CD4-positive, CD25-positive, alpha-beta regulatory T cell (primary cell): ENCODE measurements at regions not wholly inside any gene's neighbourhood (a gene's known extent, or its start where the extent isn't known, plus 50 kb on each side); places are given as distances from the start of the nearest gene placed in this dataset.

Experiments
- ATAC-seq, 2 donors: fragments of 150-1000 bp; cut with Tn5 transposase; one replicate each; pipeline ENCODE4 v1.10.0; 2021; ENCODE audit warnings: low read depth in 2 of 2, moderate number of reproducible peaks in 2 of 2, moderate library complexity in 1 of 2
- DNase-seq, 3 donors: peaks; one replicate each; pipeline versions ENCODE4 v3.0.0 to v3.0.0-alpha.2; 2012 to 2022; ENCODE audit warnings: mixed read lengths in 1 of 3
- H3K27ac ChIP-seq: one replicate; pipeline ENCODE4 v1.7.0; 2013; ENCODE audit warnings: mild to moderate bottlenecking, low read length; ENCODE audit not compliant: insufficient read depth, poor library complexity, severe bottlenecking
- H3K27me3 ChIP-seq: one replicate; pipeline ENCODE4 v1.7.0; 2013; ENCODE audit warnings: low read length; ENCODE audit not compliant: control insufficient read depth, insufficient read depth
- H3K36me3 ChIP-seq: one replicate; pipeline ENCODE4 v1.7.0; 2013; ENCODE audit warnings: mild to moderate bottlenecking, low read length, moderate library complexity; ENCODE audit not compliant: control insufficient read depth, insufficient read depth
- H3K4me1 ChIP-seq: 2 replicates; pipeline ENCODE4 v1.7.0; 2013; ENCODE audit warnings: mild to moderate bottlenecking, low read length; ENCODE audit not compliant: insufficient read depth, control insufficient read depth, poor library complexity, severe bottlenecking
- H3K4me3 ChIP-seq: one replicate; pipeline ENCODE4 v1.7.0; 2013; ENCODE audit warnings: low read depth, mild to moderate bottlenecking, low read length, moderate library complexity
- H3K9me3 ChIP-seq, 2 experiments: 1 replicate in 1 of 2; 2 replicates in 1 of 2; pipeline ENCODE4 v1.7.0; 2013; ENCODE audit warnings: low read length in 2 of 2, mild to moderate bottlenecking in 1 of 2, moderate library complexity in 1 of 2; ENCODE audit not compliant: control insufficient read depth in 2 of 2
- H3K27ac Mint-ChIP-seq, 3 donors: one replicate each; pipeline ENCODE4 v1.8.0; 2020 to 2022; ENCODE audit warnings: mild to moderate bottlenecking in 3 of 3, mixed read lengths in 3 of 3, moderate library complexity in 2 of 3
- H3K27me3 Mint-ChIP-seq: one replicate; pipeline ENCODE4 v1.8.0; 2022; ENCODE audit warnings: mild to moderate bottlenecking, mixed read lengths
- H3K36me3 Mint-ChIP-seq: one replicate; pipeline ENCODE4 v1.8.0; 2020; ENCODE audit warnings: mixed read lengths
- H3K4me1 Mint-ChIP-seq, 4 donors: one replicate each; pipeline ENCODE4 v1.8.0; 2020 to 2022; ENCODE audit warnings: mixed read lengths in 4 of 4, mild to moderate bottlenecking in 1 of 4
- H3K4me3 Mint-ChIP-seq, 4 donors: one replicate each; pipeline ENCODE4 v1.8.0; 2020 to 2022; ENCODE audit warnings: mild to moderate bottlenecking in 4 of 4, mixed read lengths in 4 of 4, moderate library complexity in 3 of 4
- H3K9me3 Mint-ChIP-seq, 7 donors: one replicate each; pipeline ENCODE4 v1.8.0; 2020 to 2022; ENCODE audit warnings: mixed read lengths in 7 of 7, mild to moderate bottlenecking in 3 of 7, moderate library complexity in 2 of 7

DNA sequence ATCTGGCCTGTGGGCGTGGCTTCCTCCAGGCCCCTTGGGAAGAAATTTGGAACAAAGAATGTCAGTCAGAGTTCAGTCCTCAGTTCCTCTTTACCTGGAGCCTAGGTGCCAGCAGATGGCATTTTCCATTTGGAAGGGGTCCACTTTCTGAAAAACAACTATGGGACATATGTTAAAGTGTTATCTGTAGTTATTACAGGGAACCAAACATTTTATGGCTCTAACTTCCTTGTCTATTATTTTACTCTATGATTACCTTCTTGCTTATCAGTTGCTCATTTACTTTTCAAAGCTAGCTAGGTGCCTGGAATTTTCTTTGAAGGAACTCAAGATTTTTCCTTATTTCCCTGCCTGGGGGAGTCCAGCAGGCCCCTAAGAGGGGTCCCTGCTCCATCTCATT is 159.8 kb upstream of the PUDP start:
- DNase-seq (no peak), ATAC-seq (no peak)
- peaks cover 0 to 12% (median 0%) of the 10 kb centered on the region in 7 donors for H3K9me3 Mint-ChIP-seq
- no peaks in the 10 kb centered on the region for H3K36me3 ChIP-seq
- H3K4me3 ChIP-seq: no peak overlapping the region
- H3K9me3 ChIP-seq: no peaks in the 10 kb centered on the region
- no peak overlapping the region for H3K4me3 Mint-ChIP-seq
- no peak overlapping the region for H3K27ac Mint-ChIP-seq
- H3K27me3 ChIP-seq: no peaks in the 10 kb centered on the region
- no peak overlapping the region for H3K27ac ChIP-seq
- no peaks in the 10 kb centered on the region for H3K27me3 Mint-ChIP-seq
- H3K4me1 ChIP-seq: no peaks in the 10 kb centered on the region
- H3K4me1 Mint-ChIP-seq: no peaks in the 10 kb centered on the region
- H3K36me3 Mint-ChIP-seq: peaks cover 20% of the 10 kb centered on the region

DNA sequence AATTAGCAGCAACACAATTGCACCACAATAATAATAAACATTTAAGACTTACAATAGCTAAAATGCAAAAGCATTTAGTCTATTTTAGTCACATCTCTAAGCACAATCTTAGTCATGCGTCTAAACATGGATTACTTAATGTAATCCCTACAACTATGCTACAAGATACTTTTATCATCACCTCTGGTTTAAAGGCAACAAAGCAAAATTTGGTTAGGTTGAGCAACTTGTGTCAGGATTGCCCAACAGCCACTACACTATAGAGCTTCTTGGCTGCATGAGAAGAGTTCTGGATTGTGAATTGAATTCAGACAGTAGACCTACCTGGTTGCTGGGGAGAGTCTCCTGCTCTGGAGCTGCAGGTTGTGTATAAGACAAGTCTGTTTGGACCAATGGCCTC is 146.5 kb upstream of the PUDP start:
- no peaks in the 10 kb centered on the region for H3K4me1 Mint-ChIP-seq
- ATAC-seq (no peak), DNase-seq (no peak)
- H3K36me3 ChIP-seq: no peaks in the 10 kb centered on the region
- no peaks in the 10 kb centered on the region for H3K27me3 ChIP-seq
- H3K36me3 Mint-ChIP-seq: peaks cover 4% of the 10 kb centered on the region
- no peak overlapping the region for H3K4me3 ChIP-seq
- no peak overlapping the region for H3K27ac Mint-ChIP-seq
- peaks cover 0 to 5% (median 0%) of the 10 kb centered on the region in 7 donors for H3K9me3 Mint-ChIP-seq
- no peaks in the 10 kb centered on the region for H3K27me3 Mint-ChIP-seq
- H3K4me1 ChIP-seq: no peaks in the 10 kb centered on the region
- no peak overlapping the region for H3K4me3 Mint-ChIP-seq
- no peak overlapping the region for H3K27ac ChIP-seq
- no peaks in the 10 kb centered on the region for H3K9me3 ChIP-seq

DNA sequence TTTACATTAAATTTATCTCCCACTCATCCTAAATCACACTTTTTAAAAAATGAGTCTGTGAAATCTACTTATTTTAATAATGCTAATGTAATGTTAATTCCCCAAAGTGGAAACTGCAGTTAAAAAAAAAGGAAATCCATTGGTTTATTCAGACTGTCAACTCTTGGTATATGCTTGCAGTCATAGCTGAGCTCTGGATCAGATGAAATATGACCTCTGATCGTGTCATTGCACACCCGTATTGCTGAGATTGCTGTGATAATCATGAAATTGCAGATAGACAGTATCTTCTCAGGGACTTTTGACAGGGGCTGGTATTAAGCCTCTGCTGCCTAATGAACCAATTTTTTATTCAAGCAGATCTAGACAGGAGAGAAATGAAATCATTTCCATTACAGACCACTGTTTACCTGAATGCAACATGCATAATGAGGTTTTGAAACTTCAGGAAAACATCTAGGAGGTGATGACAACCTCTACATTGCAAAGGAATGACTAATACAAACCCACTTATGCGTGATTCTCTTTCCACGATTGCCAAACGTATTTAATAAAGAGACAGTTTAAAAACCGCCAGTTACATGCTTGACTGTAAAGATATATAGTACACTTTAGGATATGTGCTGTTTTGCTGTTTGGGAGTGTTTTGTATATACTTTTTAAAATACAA is 138.3 kb upstream of the PUDP start:
- H3K9me3 ChIP-seq: no peaks in the 10 kb centered on the region
- Mint-ChIP-seq H3K36me3 (no peaks in the 10 kb centered on the region), H3K27ac (no peak overlapping the region), H3K4me1 (no peaks in the 10 kb centered on the region), H3K4me3 (no peak overlapping the region), H3K27me3 (no peaks in the 10 kb centered on the region), H3K9me3 (no peaks in the 10 kb centered on the region)
- no peaks in the 10 kb centered on the region for H3K4me1 ChIP-seq
- H3K27me3 ChIP-seq: no peaks in the 10 kb centered on the region
- DNase-seq (no peak), ATAC-seq (no peak)
- H3K4me3 ChIP-seq: no peak overlapping the region
- no peaks in the 10 kb centered on the region for H3K36me3 ChIP-seq
- no peak overlapping the region for H3K27ac ChIP-seq

DNA sequence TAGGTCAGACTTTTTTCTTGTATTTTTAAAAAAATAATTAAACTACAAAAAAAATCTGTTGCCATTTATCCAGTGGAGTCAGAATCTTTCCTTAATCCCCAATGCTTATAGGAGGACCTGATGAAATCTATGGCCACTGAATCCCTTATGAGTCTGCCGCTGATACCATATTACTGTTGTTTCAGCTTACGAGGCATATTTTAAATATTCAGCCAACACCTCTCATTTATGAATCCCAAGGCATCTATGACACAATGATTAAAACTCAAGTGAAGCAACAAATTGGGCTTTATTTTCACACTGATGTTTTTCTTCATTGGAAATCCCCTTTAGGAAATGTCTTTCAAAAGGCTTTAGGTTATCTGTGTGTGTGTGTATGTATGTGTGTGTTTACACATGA is 137.8 kb upstream of the PUDP start:
- Histone ChIP-seq H3K36me3 (no peaks in the 10 kb centered on the region), H3K27me3 (no peaks in the 10 kb centered on the region), H3K4me3 (no peak overlapping the region), H3K9me3 (no peaks in the 10 kb centered on the region), H3K27ac (no peak overlapping the region), H3K4me1 (no peaks in the 10 kb centered on the region)
- H3K36me3 Mint-ChIP-seq: no peaks in the 10 kb centered on the region
- ATAC-seq (no peak), DNase-seq (no peak)
- H3K27me3 Mint-ChIP-seq: no peaks in the 10 kb centered on the region
- H3K4me3 Mint-ChIP-seq: no peak overlapping the region
- no peak overlapping the region for H3K27ac Mint-ChIP-seq
- no peaks in the 10 kb centered on the region for H3K9me3 Mint-ChIP-seq
- no peaks in the 10 kb centered on the region for H3K4me1 Mint-ChIP-seq

DNA sequence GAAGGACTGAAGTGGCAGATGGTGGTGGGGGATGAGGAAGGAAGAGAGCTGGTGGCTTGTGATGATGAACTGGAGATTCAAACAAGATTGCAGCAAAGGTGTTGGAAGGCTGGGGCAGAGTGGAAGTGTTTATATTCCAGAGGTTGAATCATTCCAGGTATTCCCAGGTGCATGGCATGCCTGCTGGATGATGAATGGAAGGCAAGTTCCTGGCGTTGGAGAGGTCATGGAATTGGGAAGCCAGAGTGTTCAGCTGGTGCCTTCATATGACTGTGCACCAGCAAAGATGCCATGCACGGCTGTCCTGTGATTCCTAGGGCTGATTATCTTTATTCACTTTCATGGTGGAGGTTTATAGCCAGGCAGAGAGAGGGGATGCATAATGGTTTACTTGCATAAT is 135.8 kb upstream of the PUDP start:
- Mint-ChIP-seq H3K4me3 (no peak overlapping the region), H3K27ac (no peak overlapping the region), H3K27me3 (no peaks in the 10 kb centered on the region), H3K36me3 (no peaks in the 10 kb centered on the region), H3K9me3 (peaks cover 0 to 5% (median 0%) of the 10 kb centered on the region in 7 donors), H3K4me1 (no peaks in the 10 kb centered on the region)
- Histone ChIP-seq H3K27ac (no peak overlapping the region), H3K4me1 (no peaks in the 10 kb centered on the region), H3K27me3 (no peaks in the 10 kb centered on the region), H3K36me3 (no peaks in the 10 kb centered on the region), H3K4me3 (no peak overlapping the region), H3K9me3 (no peaks in the 10 kb centered on the region)
- ATAC-seq (no peak), DNase-seq (no peak)

DNA sequence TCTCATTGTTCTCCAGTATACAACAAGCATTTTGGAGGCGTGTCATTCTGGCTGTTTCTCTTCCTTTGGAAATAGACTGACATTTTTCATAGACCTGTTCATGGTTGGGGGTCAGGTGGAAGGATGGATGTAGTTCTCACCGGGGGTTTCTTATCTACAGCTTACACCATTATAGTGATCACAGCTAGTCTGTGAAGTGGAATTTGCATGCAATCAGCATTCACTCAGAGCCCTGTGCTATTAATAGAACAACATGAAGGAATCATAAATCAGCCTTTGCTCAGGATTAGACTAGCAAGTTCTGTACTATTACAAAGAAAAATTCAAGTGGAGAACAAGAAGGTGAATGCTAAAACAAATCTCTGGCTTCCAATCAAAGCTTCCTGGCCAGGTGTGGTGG is 132.6 kb upstream of the PUDP start:
- ATAC-seq: no peak
- H3K27me3 Mint-ChIP-seq: no peaks in the 10 kb centered on the region

DNA sequence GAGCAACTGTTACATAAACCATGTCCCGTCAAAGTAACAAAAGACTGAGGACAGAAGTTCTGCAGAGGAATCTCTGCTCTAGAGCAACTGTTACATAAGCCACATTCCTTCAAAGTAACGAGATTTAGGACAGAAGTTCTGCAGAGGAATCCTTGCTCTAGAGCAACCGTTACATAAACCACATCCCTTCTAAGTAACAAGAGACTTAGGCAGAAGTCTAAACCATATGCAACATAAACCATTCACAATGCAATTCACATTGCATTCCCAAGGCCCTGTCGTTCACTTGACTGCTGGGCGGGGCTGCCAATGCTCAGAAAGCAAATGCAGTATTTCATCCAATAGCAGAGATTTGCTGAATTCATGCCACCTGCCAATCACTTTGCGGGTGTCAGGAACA is 124.4 kb upstream of the PUDP start:
- no peaks in the 10 kb centered on the region for H3K9me3 Mint-ChIP-seq
- H3K9me3 ChIP-seq: no peaks in the 10 kb centered on the region
- no peak overlapping the region for H3K27ac Mint-ChIP-seq
- H3K27me3 Mint-ChIP-seq: no peaks in the 10 kb centered on the region
- no peaks in the 10 kb centered on the region for H3K27me3 ChIP-seq
- DNase-seq (no peak), ATAC-seq (no peak)
- H3K4me3 ChIP-seq: no peak overlapping the region
- no peaks in the 10 kb centered on the region for H3K36me3 Mint-ChIP-seq
- no peak overlapping the region for H3K4me3 Mint-ChIP-seq
- H3K4me1 Mint-ChIP-seq: no peaks in the 10 kb centered on the region
- H3K36me3 ChIP-seq: no peaks in the 10 kb centered on the region
- H3K4me1 ChIP-seq: no peaks in the 10 kb centered on the region
- no peak overlapping the region for H3K27ac ChIP-seq

More for the DNA sequence above, 132.6 kb upstream of the PUDP start:
- Histone ChIP-seq H3K9me3 (no peaks in the 10 kb centered on the region), H3K27me3 (no peaks in the 10 kb centered on the region), H3K4me1 (no peaks in the 10 kb centered on the region), H3K36me3 (no peaks in the 10 kb centered on the region), H3K27ac (no peak overlapping the region), H3K4me3 (no peak overlapping the region)
- no peak overlapping the region for H3K4me3 Mint-ChIP-seq
- no peaks in the 10 kb centered on the region for H3K4me1 Mint-ChIP-seq
- peaks cover 0 to 5% (median 0%) of the 10 kb centered on the region in 7 donors for H3K9me3 Mint-ChIP-seq
- no peaks in the 10 kb centered on the region for H3K36me3 Mint-ChIP-seq
- DNase-seq: no peak
- H3K27ac Mint-ChIP-seq: no peak overlapping the region

DNA sequence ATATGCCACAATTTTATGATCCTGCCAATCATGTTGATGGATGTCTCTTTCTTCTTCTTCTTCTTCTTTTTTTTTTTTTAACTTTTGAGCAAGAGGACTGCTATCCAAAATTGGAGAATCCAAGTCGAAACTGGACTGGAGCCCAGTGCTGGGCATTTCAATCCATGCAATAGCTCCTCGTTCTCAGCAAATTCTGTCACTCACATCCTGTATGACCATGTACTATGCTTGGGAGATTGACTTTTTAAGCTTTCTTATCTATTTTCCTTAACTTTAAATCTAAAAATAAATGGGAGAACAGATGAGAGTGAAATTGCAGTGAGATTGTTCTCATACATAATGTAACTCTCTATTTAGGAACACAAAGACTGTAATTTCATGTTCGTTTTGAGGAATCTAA is 123.0 kb upstream of the PUDP start:
- no peaks in the 10 kb centered on the region for H3K4me1 ChIP-seq
- DNase-seq: no peak
- no peaks in the 10 kb centered on the region for H3K36me3 Mint-ChIP-seq
- H3K27me3 ChIP-seq: no peaks in the 10 kb centered on the region
- no peaks in the 10 kb centered on the region for H3K4me1 Mint-ChIP-seq
- no peak for ATAC-seq
- no peaks in the 10 kb centered on the region for H3K9me3 Mint-ChIP-seq
- no peak overlapping the region for H3K4me3 ChIP-seq
- no peak overlapping the region for H3K4me3 Mint-ChIP-seq
- no peak overlapping the region for H3K27ac Mint-ChIP-seq
- H3K36me3 ChIP-seq: no peaks in the 10 kb centered on the region
- H3K27ac ChIP-seq: no peak overlapping the region
- H3K27me3 Mint-ChIP-seq: no peaks in the 10 kb centered on the region
- H3K9me3 ChIP-seq: no peaks in the 10 kb centered on the region
